GM23248 (cell line): ENCODE measurements at regions not wholly inside any gene's neighbourhood (a gene's known extent, or its start where the extent isn't known, plus 50 kb on each side); places are given as distances from the start of the nearest gene placed in this dataset.

Experiments used
- EZH2 ChIP-seq: fragments of 200-600 bp; sonication (generic); IDR thresholded peaks from 2 replicates; pipeline ENCODE4 v1.6.1; 2018; ENCODE audit warnings: antibody characterized with exemption, mild to moderate bottlenecking; ENCODE audit not compliant: insufficient read depth, poor library complexity, severe bottlenecking
- EZH2phosphoT487 ChIP-seq: fragments of 200-600 bp; sonication (generic); IDR thresholded peaks from 2 replicates; pipeline ENCODE4 v1.6.1; 2018; ENCODE audit warnings: antibody characterized with exemption, moderate library complexity, mild to moderate bottlenecking, low read depth; ENCODE audit not compliant: insufficient read depth

- no peak for TF ChIP-seq EZH2phosphoT487
- no peak for TF ChIP-seq EZH2
Observed at GRCh38 chr13:58547419-58547818, 915.9 kb downstream of the PCDH17 start.
